ENCODE measurements at regions not wholly inside any gene's neighbourhood (a gene's known extent, or its start where the extent isn't known, plus 50 kb on each side); places are given as distances from the start of the nearest gene placed in this dataset.

GRCh38 chr14:51520087-51520486 is 131.6 kb upstream of the FRMD6 start:
- WGBS, 4 donors: 39 to 65% (median 52%) methylated on average over 1 of the region's 1 CpG
- H3K4me1 ChIP-seq: peaks cover 0 to 11% (median 0%) of the 10 kb centered on the region in 12 donors
- no peak for TF ChIP-seq CTCF (IDR thresholded peaks at IDR 0.05)
- TF ChIP-seq POLR2A (IDR thresholded peaks at IDR 0.05): no peak
- intact Hi-C loops (cut with DNase I): loop anchor here in 1 of 10 donors (10.0 kb wide), 1 partner anchor 115 kb away; no protein-coding TSS in a partner anchor
- peaks cover 0 to 9% (median 0%) of the 10 kb centered on the region in 12 donors for H3K9me3 ChIP-seq
- no peak overlapping the region for H3K4me3 ChIP-seq
- no peak overlapping the region for H3K27ac ChIP-seq
- H3K36me3 ChIP-seq: no peaks in the 10 kb centered on the region
- DNase-seq: no peak
- no peaks in the 10 kb centered on the region for H3K27me3 ChIP-seq
- ATAC-seq: no peak

- Histone ChIP-seq H3K4me3 (no peak overlapping the region), H3K36me3 (no peaks in the 10 kb centered on the region), H3K27ac (no peak overlapping the region), H3K27me3 (no peaks in the 10 kb centered on the region), H3K4me1 (peaks cover 0 to 5% (median 0%) of the 10 kb centered on the region in 12 donors), H3K9me3 (peaks cover 0 to 9% (median 0%) of the 10 kb centered on the region in 12 donors)
- intact Hi-C loops (cut with DNase I): loop anchor here in 1 of 10 donors (10.0 kb wide), 1 partner anchor 113 kb away; no protein-coding TSS in a partner anchor
- ATAC-seq: no peak
- no peak for DNase-seq
- no peak for TF ChIP-seq CTCF (IDR thresholded peaks at IDR 0.05)
Observed at GRCh38 chr14:51521764-51522163, 129.9 kb upstream of the FRMD6 start.

GRCh38 chr14:51523243-51523642 is 128.5 kb upstream of the FRMD6 start:
- ATAC-seq (no peak), DNase-seq (no peak)
- H3K4me3 ChIP-seq: no peak overlapping the region
- 73 to 90% (median 88%) methylated on average over 4 of the region's 4 CpGs for WGBS, 4 donors
- no peaks in the 10 kb centered on the region for H3K27me3 ChIP-seq
- H3K4me1 ChIP-seq: no peaks in the 10 kb centered on the region
- TF ChIP-seq CTCF (IDR thresholded peaks at IDR 0.05): no peak
- no peak for TF ChIP-seq POLR2A (IDR thresholded peaks at IDR 0.05)
- H3K9me3 ChIP-seq: peaks cover 0 to 9% (median 0%) of the 10 kb centered on the region in 12 donors
- intact Hi-C loops (cut with DNase I): loop anchor here in 1 of 10 donors (10.0 kb wide), 1 partner anchor 112 kb away; no protein-coding TSS in a partner anchor
- no peaks in the 10 kb centered on the region for H3K36me3 ChIP-seq
- no peak overlapping the region for H3K27ac ChIP-seq

- no peak for ATAC-seq
- H3K27me3 ChIP-seq: no peaks in the 10 kb centered on the region
- no peaks in the 10 kb centered on the region for H3K36me3 ChIP-seq
- TF ChIP-seq CTCF (IDR thresholded peaks at IDR 0.05) (no peak), POLR2A (IDR thresholded peaks at IDR 0.05) (no peak)
- intact Hi-C loops (cut with DNase I): loop anchor here in 1 of 10 donors (10.0 kb wide), 1 partner anchor 109 kb away; no protein-coding TSS in a partner anchor
- no peak overlapping the region for H3K4me3 ChIP-seq
- DNase-seq: no peak
- H3K27ac ChIP-seq: no peak overlapping the region
- 93 to 98% (median 96%) methylated on average over 3 of the region's 3 CpGs for WGBS, 4 donors
- H3K9me3 ChIP-seq: peaks cover 0 to 9% (median 0%) of the 10 kb centered on the region in 12 donors
- no peaks in the 10 kb centered on the region for H3K4me1 ChIP-seq
Observed at GRCh38 chr14:51525739-51526138, 126.0 kb upstream of the FRMD6 start.

Data from heart left ventricle (tissue), 16 donors.